IMR-90 (cell line): ENCODE measurements at regions not wholly inside any gene's neighbourhood (a gene's known extent, or its start where the extent isn't known, plus 50 kb on each side); places are given as distances from the start of the nearest gene placed in this dataset.

Source experiments
- ATAC-seq: fragments of 200-7000 bp; cut with Tn5 transposase; 2 replicates; pipeline ENCODE4 v1.9.1; 2020; ENCODE audit warnings: low read depth, mild to moderate bottlenecking, moderate library complexity
- BruUV-seq: library from RNA; stranded (reverse); fragments of 400-500 nt; replicated peaks from 2 replicates; lab custom pipeline; 2021; lab: Mats Ljungman, UMichigan
- CTCF ChIA-PET: fragments of 300-600 bp; formaldehyde crosslinking; extraction: SDS; loops from one replicate; lab custom pipeline; 2021; ENCODE audit warnings: antibody characterized with exemption; lab: Yijun Ruan, JAX
- POLR2A ChIA-PET: fragments of 300-600 bp; sonication (Branson Sonifier 250); formaldehyde crosslinking; loops from one replicate; lab custom pipeline; 2022; ENCODE audit warnings: antibody characterized with exemption; ENCODE audit not compliant: unreplicated experiment; lab: Charles Lee
- DNase-seq: peaks from one replicate; pipeline ENCODE4 v3.0.0; 2013
- H2AFZ ChIP-seq: replicated peaks from 2 replicates; pipeline ENCODE3; 2013; ENCODE audit warnings: low read length, mild to moderate bottlenecking; ENCODE audit not compliant: poor library complexity
- H2AK5ac ChIP-seq: 2 replicates; pipeline ENCODE4 v1.6.1; 2013; ENCODE audit warnings: low read depth, low read length, inconsistent platforms
- H2AK9ac ChIP-seq: replicated peaks from 2 replicates; pipeline ENCODE3; 2013; ENCODE audit warnings: mild to moderate bottlenecking, low read depth, low read length, moderate library complexity; ENCODE audit not compliant: poor library complexity
- H2BK120ac ChIP-seq: 2 replicates; pipeline ENCODE4 v1.6.1; 2013; ENCODE audit warnings: low read depth, low read length, inconsistent platforms
- H2BK15ac ChIP-seq: 3 replicates; pipeline ENCODE4 v1.6.1; 2013; ENCODE audit warnings: low read depth, low read length, inconsistent platforms
- H2BK20ac ChIP-seq: 2 replicates; pipeline ENCODE4 v1.6.1; 2013; ENCODE audit warnings: low read depth, mild to moderate bottlenecking, inconsistent platforms, low read length, moderate library complexity
- H2BK5ac ChIP-seq: 2 replicates; pipeline ENCODE4 v1.6.1; 2013; ENCODE audit warnings: mild to moderate bottlenecking, low read depth, low read length, inconsistent platforms; ENCODE audit not compliant: poor library complexity, severe bottlenecking
- H3K14ac ChIP-seq: replicated peaks from 2 replicates; pipeline ENCODE4 v1.6.1; 2013; ENCODE audit warnings: low read depth, low read length, inconsistent platforms
- H3K18ac ChIP-seq: 2 replicates; pipeline ENCODE4 v1.6.1; 2013; ENCODE audit warnings: low read depth, low read length, control low read depth
- H3K23ac ChIP-seq: 2 replicates; pipeline ENCODE4 v1.6.1; 2013; ENCODE audit warnings: low read depth, low read length, inconsistent platforms
- H3K27ac ChIP-seq: 2 replicates; pipeline ENCODE4 v1.5.1; 2013; ENCODE audit warnings: mild to moderate bottlenecking, control low read depth, low read length; ENCODE audit not compliant: insufficient read depth
- H3K27me3 ChIP-seq: 2 replicates; pipeline ENCODE4 v1.6.1; 2013; ENCODE audit warnings: low read length; ENCODE audit not compliant: control insufficient read depth, insufficient read depth
- H3K36me3 ChIP-seq: 2 replicates; pipeline ENCODE4 v1.6.1; 2013; ENCODE audit warnings: low read length, mixed read lengths; ENCODE audit not compliant: control insufficient read depth, insufficient read depth
- H3K4ac ChIP-seq: 2 replicates; pipeline ENCODE4 v1.6.1; 2013; ENCODE audit warnings: low read depth, low read length, inconsistent platforms
- H3K4me1 ChIP-seq: 2 replicates; pipeline ENCODE4 v1.6.1; 2013; ENCODE audit warnings: low read length, mixed read lengths; ENCODE audit not compliant: control insufficient read depth, insufficient read depth
- H3K4me2 ChIP-seq: 2 replicates; pipeline ENCODE4 v1.6.1; 2013; ENCODE audit warnings: low read depth, mild to moderate bottlenecking, control low read depth, low read length, moderate library complexity
- H3K4me3 ChIP-seq: 2 replicates; pipeline ENCODE4 v1.5.1; 2013; ENCODE audit warnings: low read depth, mild to moderate bottlenecking, control low read depth, low read length, moderate library complexity; ENCODE audit not compliant: insufficient read depth
- H3K56ac ChIP-seq: 2 replicates; pipeline ENCODE4 v1.6.1; 2013; ENCODE audit warnings: low read length, inconsistent platforms; ENCODE audit not compliant: insufficient read depth; ENCODE audit errors: extremely low read depth
- H3K79me1 ChIP-seq, 2 experiments: 2 replicates each; pipeline ENCODE4 v1.6.1; 2013; ENCODE audit warnings: low read length in 2 of 2, inconsistent platforms in 1 of 2, low read depth in 1 of 2
- H3K9ac ChIP-seq: 2 replicates; pipeline ENCODE4 v1.6.1; 2013; ENCODE audit warnings: low read depth, low read length, control low read depth
- H3K9me1 ChIP-seq: 2 replicates; pipeline ENCODE4 v1.6.1; 2013; ENCODE audit warnings: low read length, inconsistent platforms; ENCODE audit not compliant: insufficient read depth
- H3K9me3 ChIP-seq: 2 replicates; pipeline ENCODE4 v1.6.1; 2013; ENCODE audit warnings: low read length; ENCODE audit not compliant: control insufficient read depth, insufficient read depth
- H4K20me1 ChIP-seq: 2 replicates; pipeline ENCODE4 v1.6.1; 2013; ENCODE audit warnings: low read length, inconsistent platforms; ENCODE audit not compliant: insufficient read depth
- H4K5ac ChIP-seq: 2 replicates; pipeline ENCODE4 v1.6.1; 2013; ENCODE audit warnings: mild to moderate bottlenecking, low read depth, low read length, control low read depth
- H4K8ac ChIP-seq, 2 experiments: 2 replicates each; pipeline ENCODE4 v1.6.1; 2013; ENCODE audit warnings: low read depth in 2 of 2, low read length in 2 of 2, control low read depth in 1 of 2, inconsistent platforms in 1 of 2
- H4K91ac ChIP-seq: 2 replicates; pipeline ENCODE4 v1.6.1; 2013; ENCODE audit warnings: low read depth, low read length, inconsistent platforms; ENCODE audit not compliant: insufficient read depth
- CHD1 ChIP-seq: IDR thresholded peaks from 2 replicates; pipeline ENCODE4 v1.6.1; 2012; ENCODE audit warnings: low read depth, low read length, improper control_type of control experiment
- MXI1 ChIP-seq: IDR thresholded peaks from 2 replicates; pipeline ENCODE4 v1.6.1; 2012; ENCODE audit warnings: low read depth, mild to moderate bottlenecking, low read length, moderate library complexity, borderline replicate concordance
- dilution Hi-C: fragments of 300-500 bp; cut with HindIII; formaldehyde crosslinking; loops from one replicate; pipeline ENCODE4 v1.14.3; 2018; ENCODE audit warnings: low sequenced_read_pairs; ENCODE audit not compliant: unreplicated experiment
- in situ Hi-C: fragments of 300-500 bp; cut with MboI; formaldehyde crosslinking; loops from 3 replicates; pipeline ENCODE4 v1.14.3; 2019; ENCODE audit warnings: low sequenced_read_pairs, inconsistent platforms, mixed read lengths
- intact Hi-C: fragments of 100-400 bp; cut with micrococcal nuclease; formaldehyde crosslinking; loops from 2 replicates; pipeline ENCODE4 v1.10.0; 2022
- TF ChIP-seq, protein P1 (sequence below): fragments of 150-350 bp; IDR thresholded peaks from 2 replicates; pipeline ENCODE4 v1.6.1; 2017; ENCODE audit warnings: mild to moderate bottlenecking, antibody characterized with exemption, low read length, low read depth

GRCh38 chrX:122091571-122091970 lies 1044.2 kb downstream of the GLUD2 start:
- no peak for DNase-seq
- Histone ChIP-seq H3K9ac (no peak overlapping the region), H2BK15ac (no peak overlapping the region), H2AFZ (no peak overlapping the region), H3K56ac (no peak overlapping the region), H2BK120ac (no peak overlapping the region), H4K8ac (no peak overlapping the region), H3K18ac (no peak overlapping the region), H2AK5ac (no peak overlapping the region), H4K20me1 (no peaks in the 10 kb centered on the region), H2AK9ac (no peak overlapping the region), H2BK20ac (no peak overlapping the region), H3K4me1 (no peaks in the 10 kb centered on the region), H3K79me1 (no peaks in the 10 kb centered on the region), H3K4ac (no peak overlapping the region), H3K14ac (no peak overlapping the region), H3K9me1 (no peaks in the 10 kb centered on the region), H3K36me3 (no peaks in the 10 kb centered on the region), H3K4me2 (no peak overlapping the region), H2BK5ac (no peak overlapping the region), H3K27ac (no peak overlapping the region), H3K27me3 (no peaks in the 10 kb centered on the region), H4K91ac (no peak overlapping the region), H4K5ac (no peak overlapping the region), H3K9me3 (peaks cover 7% of the 10 kb centered on the region; the same call in 1 of the 2 replicates), H3K23ac (no peak overlapping the region), H3K4me3 (no peak overlapping the region)
- in situ Hi-C loops (no loop called here), intact Hi-C loops (no loop called here), dilution Hi-C loops (no loop called here)
- BruUV-seq, result no TSS peak
- no peak for ATAC-seq
- no peak for TF ChIP-seq MXI1
- TF ChIP-seq, protein P1, sequence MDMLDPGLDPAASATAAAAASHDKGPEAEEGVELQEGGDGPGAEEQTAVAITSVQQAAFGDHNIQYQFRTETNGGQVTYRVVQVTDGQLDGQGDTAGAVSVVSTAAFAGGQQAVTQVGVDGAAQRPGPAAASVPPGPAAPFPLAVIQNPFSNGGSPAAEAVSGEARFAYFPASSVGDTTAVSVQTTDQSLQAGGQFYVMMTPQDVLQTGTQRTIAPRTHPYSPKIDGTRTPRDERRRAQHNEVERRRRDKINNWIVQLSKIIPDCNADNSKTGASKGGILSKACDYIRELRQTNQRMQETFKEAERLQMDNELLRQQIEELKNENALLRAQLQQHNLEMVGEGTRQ, result no peak
- TF ChIP-seq CHD1, result no peak
- CTCF ChIA-PET, result no interaction called here
- POLR2A ChIA-PET, result no interaction called here
